Left colon (tissue), 2 donors: ENCODE measurements at regions not wholly inside any gene's neighbourhood (a gene's known extent, or its start where the extent isn't known, plus 50 kb on each side); places are given as distances from the start of the nearest gene placed in this dataset.

Experiments
- ATAC-seq: fragments of 200-7000 bp; cut with Tn5 transposase; one replicate; pipeline ENCODE4 v1.9.1; 2020; ENCODE audit warnings: mild to moderate bottlenecking, moderate library complexity
- DNase-seq, 2 donors: peaks; one replicate each; pipeline ENCODE4 v3.0.0-alpha.2; 2020
- intact Hi-C, 2 donors: fragments of 100-400 bp; cut with DNase I in 1 of 2; cut with micrococcal nuclease in 1 of 2; formaldehyde crosslinking; loops; one replicate each; pipeline versions ENCODE4 v1.11.2 to v1.14.0; 2022; cut with DNase I, micrococcal nuclease
- donor health status: DM: no; HTN: no; CAD: no.
- donor health status: DM: yes; HTN: yes; CAD: no.

GRCh38 chr1:103854279-103854678 is 104.6 kb downstream of the AMY1C start:
- intact Hi-C loops: no loop called here

GRCh38 chr1:103859721-103860120 is 110.0 kb downstream of the AMY1C start:
- ATAC-seq (no peak), DNase-seq (no peak)
- intact Hi-C loops: no loop called here

More at GRCh38 chr1:103854279-103854678, 104.6 kb downstream of the AMY1C start:
- ATAC-seq (no peak), DNase-seq (no peak)

DNA sequence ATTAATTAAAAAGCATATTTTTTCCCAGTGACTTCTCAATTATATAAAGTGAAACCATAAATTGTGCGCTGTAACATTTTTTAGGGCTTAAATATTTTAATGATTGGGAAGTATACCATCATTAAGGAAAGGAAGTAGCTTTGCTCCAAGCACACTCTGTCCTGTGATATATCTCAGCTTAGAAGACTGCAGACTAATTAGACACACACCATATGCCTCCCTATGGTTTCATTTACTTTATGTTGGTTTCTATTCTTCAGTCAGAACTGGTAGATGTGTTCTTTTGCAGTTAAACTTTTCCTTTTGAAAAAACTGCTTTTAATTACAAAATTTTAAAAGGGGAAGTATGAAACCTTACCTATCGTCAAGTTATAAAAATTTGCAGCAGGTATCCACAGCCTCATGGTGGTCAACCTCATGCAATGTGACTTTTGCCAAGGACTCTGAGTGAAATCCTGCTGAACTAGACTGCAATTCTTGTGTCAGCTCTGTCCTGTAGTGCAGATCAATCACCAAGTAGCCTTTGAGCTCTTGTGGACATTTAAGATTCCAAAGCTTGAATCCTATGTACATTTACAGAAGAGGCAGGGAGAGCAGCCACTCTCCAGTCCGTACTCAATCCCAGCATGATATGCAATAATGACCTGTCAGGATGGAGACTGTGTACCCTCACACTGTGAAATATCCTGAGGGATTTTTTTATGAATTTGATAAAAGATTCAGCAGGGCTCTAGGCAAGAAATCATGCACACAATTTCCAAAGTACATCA is 149.1 kb downstream of the AMY1C start:
- ATAC-seq (no peak), DNase-seq (no peak)
- intact Hi-C loops: no loop called here

- DNase-seq (no peak), ATAC-seq (no peak)
- intact Hi-C loops: no loop called here
These were observed 150.3 kb downstream of the AMY1C start for GRCh38 chr1:103900005-103900404.

DNA sequence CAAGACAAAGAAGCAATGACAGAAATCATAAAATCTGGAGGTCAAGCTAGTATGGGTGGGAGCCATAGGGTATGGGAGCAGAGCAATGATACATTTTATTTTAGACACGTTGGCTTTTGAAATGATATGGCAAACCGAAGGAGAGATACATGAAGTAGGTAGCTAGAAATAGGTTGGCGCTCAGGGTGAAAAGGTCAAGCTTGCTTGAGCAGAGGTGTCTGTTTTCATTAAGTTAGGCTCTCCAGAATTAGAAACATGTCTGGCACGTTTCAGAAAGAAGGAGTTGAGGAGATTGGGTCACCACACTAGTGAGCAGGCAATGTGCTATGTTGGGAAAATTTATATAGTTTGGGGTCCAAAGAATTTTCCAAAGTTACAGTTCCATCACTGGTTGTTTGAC is 151.4 kb downstream of the AMY1C start:
- intact Hi-C loops: no loop called here
- ATAC-seq (no peak), DNase-seq (no peak)

DNA sequence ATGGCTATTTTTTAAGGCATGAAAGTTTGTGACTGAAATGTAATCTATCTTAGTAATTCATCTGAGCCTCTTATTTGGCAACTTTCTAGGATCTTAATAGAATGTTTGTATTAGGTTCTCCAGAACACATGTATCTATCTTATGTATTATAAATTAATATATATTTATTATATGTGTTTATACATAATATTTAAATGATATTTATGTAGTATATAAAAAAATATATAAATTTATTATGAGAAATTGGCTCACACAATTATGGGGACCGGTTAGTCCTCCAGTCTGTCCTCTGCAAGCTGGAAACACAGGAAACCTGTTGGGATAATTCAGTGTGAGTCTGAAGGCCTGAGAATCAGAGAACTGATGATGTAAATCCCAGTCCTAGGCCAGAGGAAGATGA is 155.7 kb downstream of the AMY1C start:
- DNase-seq: no peak
- intact Hi-C loops: no loop called here
- no peak for ATAC-seq

- DNase-seq: no peak
- intact Hi-C loops: no loop called here
- no peak for ATAC-seq
These were observed 161.8 kb downstream of the AMY1C start for GRCh38 chr1:103911450-103911849.

DNA sequence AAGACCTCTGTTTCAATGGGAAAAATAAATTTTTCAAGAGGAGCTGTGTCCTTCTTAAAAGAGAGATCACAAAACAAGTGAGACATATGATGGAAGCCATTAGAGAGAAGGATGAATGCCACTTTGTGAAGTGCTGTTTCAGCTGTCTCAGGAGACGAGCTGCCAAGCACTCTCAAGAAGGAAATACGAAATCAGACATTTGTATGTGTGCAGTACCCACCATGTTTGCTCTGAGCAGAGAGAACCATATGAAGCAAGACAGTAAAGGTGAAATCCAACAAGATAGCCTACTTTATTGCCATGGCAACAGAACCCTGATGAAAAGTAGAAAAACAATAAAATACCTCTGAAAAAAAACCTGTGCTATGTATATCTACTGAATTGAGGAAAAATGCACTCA is 168.1 kb downstream of the AMY1C start:
- ATAC-seq (no peak), DNase-seq (no peak)
- intact Hi-C loops: no loop called here

DNA sequence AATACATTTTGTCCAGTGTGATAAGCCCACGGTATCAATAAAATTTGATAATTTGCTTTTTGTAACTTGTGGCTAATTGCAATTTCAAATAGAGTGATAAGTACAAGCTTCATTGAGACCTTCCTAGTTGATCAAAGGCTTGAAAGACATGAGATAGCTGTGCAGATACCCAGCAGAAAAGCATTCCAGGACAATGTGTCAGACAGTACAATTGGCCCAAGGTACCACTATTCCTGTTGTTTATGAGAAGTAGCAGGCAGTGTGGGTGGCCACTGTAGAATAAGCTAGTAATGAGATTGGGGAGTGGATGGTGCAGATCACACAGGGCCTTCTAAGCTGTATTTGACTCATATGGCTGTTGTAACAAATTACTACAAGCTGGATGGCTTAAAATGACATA is 182.2 kb downstream of the AMY1C start:
- ATAC-seq (no peak), DNase-seq (no peak)
- intact Hi-C loops: no loop called here

DNA sequence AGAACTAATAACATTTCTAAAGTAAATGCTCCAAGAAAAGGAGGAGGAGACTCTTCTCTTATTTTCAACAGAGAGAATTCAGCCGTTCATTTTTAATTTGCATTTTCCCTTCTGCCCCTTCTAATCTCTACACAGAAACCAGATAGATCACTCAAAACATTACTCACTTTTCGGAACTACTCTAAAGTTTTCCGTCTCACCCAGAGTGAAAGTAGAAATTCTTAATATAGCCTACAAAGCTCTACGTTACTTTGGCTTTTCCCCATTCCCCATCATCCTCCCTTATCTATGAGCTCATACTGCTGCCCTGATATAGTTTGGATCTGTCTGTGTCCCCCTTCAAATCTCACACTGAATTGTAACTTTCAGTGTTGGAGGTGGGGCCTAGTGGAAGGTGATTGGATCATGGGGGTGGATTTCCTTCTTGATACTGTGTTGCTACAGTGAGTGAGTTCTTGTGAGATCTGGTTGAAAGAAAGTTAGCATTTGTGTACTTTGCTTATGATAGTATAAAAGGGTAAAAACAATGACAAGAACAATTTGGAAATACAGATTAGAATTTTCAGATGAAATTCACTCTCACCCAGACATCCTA is 188.2 kb downstream of the AMY1C start:
- intact Hi-C loops: no loop called here
- ATAC-seq (no peak), DNase-seq (no peak)

DNA sequence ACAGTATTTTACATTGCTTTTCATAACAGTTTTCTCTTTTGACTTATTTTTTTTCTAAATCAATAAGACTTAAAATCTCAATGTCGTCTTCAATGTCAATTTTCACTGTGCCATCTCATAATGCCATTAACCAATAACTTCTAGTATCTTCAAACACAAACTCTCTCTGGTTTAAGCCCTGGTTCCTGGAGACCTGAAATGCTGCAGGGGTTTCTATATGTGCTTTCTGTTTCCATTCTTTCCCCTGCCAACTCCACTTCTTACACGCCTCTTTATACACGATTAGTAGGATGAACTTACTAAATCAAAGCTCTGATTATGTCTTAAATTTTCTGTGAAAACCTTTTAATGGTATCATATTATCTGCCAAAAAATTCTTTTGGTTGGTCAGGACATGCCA is 191.4 kb downstream of the AMY1C start:
- intact Hi-C loops: no loop called here
- DNase-seq (no peak), ATAC-seq (no peak)

DNA sequence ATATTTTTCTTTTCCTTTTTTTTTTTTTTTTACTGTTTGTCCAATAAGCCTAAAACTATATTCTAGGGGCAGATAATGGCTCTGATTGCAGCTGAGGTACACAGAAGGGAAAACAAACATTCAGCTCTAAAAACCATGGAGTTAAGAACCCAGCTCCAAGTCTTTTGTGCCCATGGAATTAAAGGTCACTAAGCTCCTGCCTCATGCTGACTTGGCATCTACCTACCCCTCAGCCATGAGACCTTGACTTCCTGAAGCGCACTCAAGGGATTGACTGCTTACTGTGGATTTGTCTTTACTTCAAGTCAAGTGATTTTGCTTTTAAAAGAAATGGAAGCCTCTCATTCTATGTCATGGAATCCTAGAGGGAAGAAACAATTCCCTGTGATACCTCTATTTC is 192.3 kb downstream of the AMY1C start:
- no peak for DNase-seq
- intact Hi-C loops: no loop called here
- no peak for ATAC-seq

GRCh38 chr1:103945774-103946173 is 196.1 kb downstream of the AMY1C start:
- DNase-seq (no peak), ATAC-seq (no peak)
- intact Hi-C loops: no loop called here

DNA sequence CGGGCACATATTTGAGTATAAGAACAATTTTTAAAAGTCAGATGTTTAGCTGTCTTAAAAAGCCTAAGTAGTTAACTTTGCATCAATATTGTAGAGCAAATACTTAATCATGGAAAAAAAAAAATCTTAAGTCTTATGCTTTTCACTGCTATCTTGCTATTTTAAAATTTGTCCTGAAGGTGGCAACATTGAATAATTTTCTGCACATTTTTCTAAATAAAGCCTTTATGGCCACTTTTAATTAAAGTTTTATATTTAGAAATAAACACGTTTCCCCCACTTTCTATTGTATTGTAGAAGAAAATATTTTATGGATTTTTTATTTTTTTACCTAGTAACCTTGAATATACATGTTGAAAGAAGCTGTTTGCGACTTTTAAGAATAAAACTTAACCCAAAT is 198.8 kb downstream of the AMY1C start:
- no peak for ATAC-seq
- intact Hi-C loops: no loop called here
- DNase-seq: no peak

DNA sequence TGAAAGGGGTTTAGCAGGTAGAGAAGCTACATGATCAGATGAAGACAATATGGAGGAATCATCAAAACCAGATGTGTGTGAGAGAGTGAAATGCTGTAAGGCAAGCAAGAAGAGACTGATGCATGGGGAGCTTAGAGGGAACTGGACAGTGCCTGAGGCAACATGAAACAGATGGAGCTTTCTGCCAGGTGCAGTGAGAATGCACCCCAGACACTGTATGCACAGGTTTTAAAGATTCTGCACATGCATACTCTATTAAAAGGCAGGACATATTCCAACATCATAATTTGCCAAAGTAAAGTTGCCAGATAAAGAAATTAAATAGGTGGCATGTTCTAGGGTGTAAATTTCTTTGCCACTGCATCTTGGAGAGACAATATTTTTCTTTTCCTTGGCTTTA is 200.1 kb downstream of the AMY1C start:
- no peak for ATAC-seq
- intact Hi-C loops: no loop called here
- DNase-seq: no peak

DNA sequence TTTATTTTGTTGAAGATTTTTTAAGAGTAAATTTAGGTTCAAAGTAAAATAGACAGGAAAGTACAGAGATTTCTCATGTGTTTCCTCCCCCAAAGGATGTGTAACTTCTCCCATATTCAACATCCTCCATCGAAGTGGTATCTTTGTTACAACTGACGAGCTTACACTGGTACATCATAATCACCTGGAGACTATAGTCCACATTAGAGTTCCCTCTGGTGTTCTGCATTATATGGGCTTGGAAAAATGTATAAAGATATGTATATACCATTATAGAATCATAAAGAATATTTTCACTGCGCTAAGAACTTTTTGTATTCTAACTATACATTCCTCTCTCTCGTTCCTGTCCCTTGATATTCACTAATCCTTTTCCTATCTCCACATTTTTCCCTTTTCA is 203.7 kb downstream of the AMY1C start:
- DNase-seq (no peak), ATAC-seq (no peak)
- intact Hi-C loops: no loop called here

GRCh38 chr1:103958699-103959098 is 209.0 kb downstream of the AMY1C start:
- intact Hi-C loops: no loop called here
- DNase-seq: no peak
- no peak for ATAC-seq

- ATAC-seq: no peak
- intact Hi-C loops: no loop called here
- DNase-seq: no peak
These were observed 209.9 kb downstream of the AMY1C start for GRCh38 chr1:103959565-103959964.

- DNase-seq (no peak), ATAC-seq (no peak)
- intact Hi-C loops: no loop called here
These were observed 210.3 kb downstream of the AMY1C start for GRCh38 chr1:103960045-103960444.

GRCh38 chr1:103960710-103961109 is 211.0 kb downstream of the AMY1C start:
- ATAC-seq (no peak), DNase-seq (no peak)
- intact Hi-C loops: no loop called here

DNA sequence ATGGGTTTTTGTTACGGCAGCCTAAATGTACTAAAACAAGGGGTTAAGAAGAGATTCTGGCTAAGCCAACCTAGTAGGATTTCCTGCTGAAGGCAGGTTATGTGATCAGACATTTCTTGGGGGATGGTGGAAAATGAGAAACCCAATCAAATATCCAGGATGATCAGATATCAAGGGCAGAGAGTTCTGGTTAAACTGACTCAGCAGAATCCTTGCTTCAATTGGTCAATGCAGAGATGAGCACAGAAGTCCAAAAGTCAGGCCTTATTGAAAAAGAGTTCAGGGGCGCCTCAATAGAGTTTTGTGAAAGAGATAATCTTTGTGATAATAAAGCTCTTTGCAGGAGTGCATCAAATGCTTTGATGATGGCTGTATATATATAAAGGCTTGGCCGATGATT is 237.1 kb downstream of the AMY1C start:
- DNase-seq: no peak
- intact Hi-C loops: no loop called here
- ATAC-seq: no peak
